HEK293 (cell line): ENCODE measurements at regions not wholly inside any gene's neighbourhood (a gene's known extent, or its start where the extent isn't known, plus 50 kb on each side); places are given as distances from the start of the nearest gene placed in this dataset.

Experiments
- CTCF ChIA-PET: fragments of 350-600 bp; formaldehyde crosslinking; extraction: SDS; loops from one replicate; lab custom pipeline; 2021; ENCODE audit warnings: antibody characterized with exemption; lab: Yijun Ruan, JAX
- POLR2A ChIA-PET: fragments of 300-600 bp; formaldehyde crosslinking; extraction: SDS; loops from one replicate; lab custom pipeline; 2020; ENCODE audit warnings: antibody characterized with exemption, inconsistent platforms; lab: Yijun Ruan, JAX
- H3K27ac ChIP-seq: fragments of 200-500 bp; sonication (Bioruptor generic); 2 replicates; pipeline ENCODE4 v1.5.1; 2014; ENCODE audit warnings: low read depth, low read length, control low read depth, inconsistent platforms; ENCODE audit errors: extremely low read depth
- H3K36me3 ChIP-seq, 2 experiments: fragments of 200-500 bp in 1 of 2; sonication (Bioruptor generic) in 1 of 2; 1 replicate in 1 of 2; 2 replicates in 1 of 2; pipeline ENCODE4 v1.5.1; 2014 to 2017; ENCODE audit warnings: inconsistent platforms in 2 of 2, low read length in 2 of 2; ENCODE audit not compliant: control insufficient read depth in 2 of 2, insufficient read depth in 1 of 2
- H3K4me1 ChIP-seq: fragments of 200-500 bp; sonication (Bioruptor generic); 2 replicates; pipeline ENCODE4 v1.5.1; 2014; ENCODE audit warnings: mild to moderate bottlenecking, low read length, inconsistent platforms; ENCODE audit not compliant: control insufficient read depth, insufficient read depth
- H3K4me3 ChIP-seq: 2 replicates; pipeline ENCODE4 v1.5.1; 2011; ENCODE audit warnings: low read depth, mild to moderate bottlenecking, control low read depth, low read length, moderate library complexity
- H3K9me3 ChIP-seq: fragments of 200-500 bp; sonication (Bioruptor generic); 2 replicates; pipeline ENCODE4 v1.5.1; 2014; ENCODE audit warnings: low read depth, low read length, inconsistent platforms; ENCODE audit not compliant: control insufficient read depth, insufficient read depth
- FEZF1 ChIP-seq: fragments of 450-650 bp; formaldehyde crosslinking; IDR thresholded peaks from 2 replicates; pipeline ENCODE4 v1.5.1; 2016; ENCODE audit warnings: missing biosample characterization, missing genetic modification characterization
- GLIS2 ChIP-seq: fragments of 450-650 bp; formaldehyde crosslinking; IDR thresholded peaks from 2 replicates; pipeline ENCODE4 v1.5.1; 2016; ENCODE audit warnings: missing biosample characterization, missing genetic modification characterization
- HOXA7 ChIP-seq: sonication (generic); formaldehyde crosslinking; IDR thresholded peaks from 2 replicates; pipeline ENCODE4 v1.8.1; 2022; ENCODE audit warnings: missing genetic modification reagents, borderline replicate concordance
- KLF16 ChIP-seq: fragments of 450-650 bp; formaldehyde crosslinking; IDR thresholded peaks from 2 replicates; pipeline ENCODE4 v1.5.1; 2017; ENCODE audit warnings: missing biosample characterization, missing genetic modification characterization
- KLF8 ChIP-seq: fragments of 450-650 bp; formaldehyde crosslinking; IDR thresholded peaks from 2 replicates; pipeline ENCODE4 v1.5.1; 2016; ENCODE audit warnings: missing biosample characterization, missing genetic modification characterization
- KLF9 ChIP-seq: fragments of 450-650 bp; formaldehyde crosslinking; IDR thresholded peaks from 2 replicates; pipeline ENCODE4 v1.5.1; 2016; ENCODE audit warnings: missing biosample characterization, missing genetic modification characterization, low read depth
- OVOL3 ChIP-seq: fragments of 450-650 bp; formaldehyde crosslinking; IDR thresholded peaks from 2 replicates; pipeline ENCODE4 v1.5.1; 2016; ENCODE audit warnings: missing biosample characterization, missing genetic modification characterization
- SP7 ChIP-seq: fragments of 450-650 bp; formaldehyde crosslinking; IDR thresholded peaks from 2 replicates; pipeline ENCODE4 v1.5.1; 2016; ENCODE audit warnings: missing biosample characterization, missing genetic modification characterization
- ZBTB48 ChIP-seq: fragments of 450-650 bp; formaldehyde crosslinking; IDR thresholded peaks from 2 replicates; pipeline ENCODE4 v1.5.1; 2016; ENCODE audit warnings: missing biosample characterization, missing genetic modification characterization
- ZBTB8A ChIP-seq: fragments of 450-650 bp; formaldehyde crosslinking; IDR thresholded peaks from 2 replicates; pipeline ENCODE4 v1.5.1; 2016; ENCODE audit warnings: missing biosample characterization, missing genetic modification characterization
- ZNF132 ChIP-seq: fragments of 450-650 bp; formaldehyde crosslinking; IDR thresholded peaks from 2 replicates; pipeline ENCODE4 v1.5.1; 2017; ENCODE audit warnings: missing biosample characterization, missing genetic modification characterization, borderline replicate concordance
- ZNF24 ChIP-seq: fragments of 450-650 bp; formaldehyde crosslinking; IDR thresholded peaks from 2 replicates; pipeline ENCODE4 v1.5.1; 2016; ENCODE audit warnings: missing biosample characterization, missing genetic modification characterization
- ZNF561 ChIP-seq: fragments of 450-650 bp; IDR thresholded peaks from 2 replicates; pipeline ENCODE4 v1.5.1; 2018; ENCODE audit warnings: missing biosample characterization, missing genetic modification characterization, borderline replicate concordance
- ZNF623 ChIP-seq: fragments of 450-650 bp; formaldehyde crosslinking; IDR thresholded peaks from 2 replicates; pipeline ENCODE4 v1.5.1; 2016; ENCODE audit warnings: missing biosample characterization, missing genetic modification characterization
- ZNF785 ChIP-seq: fragments of 450-650 bp; formaldehyde crosslinking; IDR thresholded peaks from 2 replicates; pipeline ENCODE4 v1.5.1; 2016; ENCODE audit warnings: missing biosample characterization, missing genetic modification characterization
- ZSCAN16 ChIP-seq: fragments of 450-650 bp; formaldehyde crosslinking; IDR thresholded peaks from 2 replicates; pipeline ENCODE4 v1.5.1; 2016; ENCODE audit warnings: missing biosample characterization, missing genetic modification characterization
- TF ChIP-seq, protein P1 (sequence below): fragments of 450-650 bp; formaldehyde crosslinking; IDR thresholded peaks from 2 replicates; pipeline ENCODE4 v1.5.1; 2016; ENCODE audit warnings: missing biosample characterization, missing genetic modification characterization
- TF ChIP-seq, protein P2 (sequence below): fragments of 450-650 bp; formaldehyde crosslinking; IDR thresholded peaks from 2 replicates; pipeline ENCODE4 v1.5.1; 2017; ENCODE audit warnings: missing biosample characterization, missing genetic modification characterization
- TF ChIP-seq, protein P3 (sequence below): fragments of 450-650 bp; formaldehyde crosslinking; IDR thresholded peaks from 2 replicates; pipeline ENCODE4 v1.5.1; 2016; ENCODE audit warnings: missing biosample characterization, missing genetic modification characterization

DNA sequence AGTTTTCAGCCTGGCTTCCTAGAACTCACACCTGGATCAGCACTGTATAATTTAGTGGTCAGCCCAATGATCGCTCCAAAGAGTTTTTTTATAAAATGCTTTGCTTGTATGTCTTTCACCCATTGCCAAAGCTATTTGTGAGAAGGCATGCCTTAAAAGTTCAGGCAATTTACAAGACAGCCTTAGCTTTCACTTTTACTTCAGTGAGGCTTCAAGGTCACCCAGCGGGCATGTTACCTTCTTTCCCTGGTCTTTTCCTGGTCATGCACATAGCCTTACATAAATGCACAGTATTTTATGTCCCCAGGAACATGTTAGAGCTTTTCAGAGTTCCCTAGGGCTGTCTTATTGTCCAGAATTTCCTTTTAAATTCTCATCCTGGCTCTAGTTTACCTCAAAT lies 179.9 kb upstream of the TMEM72 start:
- no peaks in the 10 kb centered on the region for H3K9me3 ChIP-seq
- H3K4me3 ChIP-seq: no peak overlapping the region
- no peak overlapping the region for H3K27ac ChIP-seq
- TF ChIP-seq ZSCAN16 (no peak), HOXA7 (CRISPR knock-in tag) (no peak), ZNF132 (tag by site-specific recombination) (no peak), SP7 (tag by site-specific recombination) (no peak), ZBTB8A (tag by site-specific recombination) (no peak), KLF8 (tag by site-specific recombination) (no peak), KLF16 (no peak), GLIS2 (no peak)
- POLR2A ChIA-PET: no interaction called here
- CTCF ChIA-PET: interaction anchor here (0.7 kb wide), 1 partner anchor 143 kb away, joined by 6 read pairs; no protein-coding TSS in a partner anchor
- no peaks in the 10 kb centered on the region for H3K4me1 ChIP-seq
- H3K36me3 ChIP-seq: no peaks in the 10 kb centered on the region

DNA sequence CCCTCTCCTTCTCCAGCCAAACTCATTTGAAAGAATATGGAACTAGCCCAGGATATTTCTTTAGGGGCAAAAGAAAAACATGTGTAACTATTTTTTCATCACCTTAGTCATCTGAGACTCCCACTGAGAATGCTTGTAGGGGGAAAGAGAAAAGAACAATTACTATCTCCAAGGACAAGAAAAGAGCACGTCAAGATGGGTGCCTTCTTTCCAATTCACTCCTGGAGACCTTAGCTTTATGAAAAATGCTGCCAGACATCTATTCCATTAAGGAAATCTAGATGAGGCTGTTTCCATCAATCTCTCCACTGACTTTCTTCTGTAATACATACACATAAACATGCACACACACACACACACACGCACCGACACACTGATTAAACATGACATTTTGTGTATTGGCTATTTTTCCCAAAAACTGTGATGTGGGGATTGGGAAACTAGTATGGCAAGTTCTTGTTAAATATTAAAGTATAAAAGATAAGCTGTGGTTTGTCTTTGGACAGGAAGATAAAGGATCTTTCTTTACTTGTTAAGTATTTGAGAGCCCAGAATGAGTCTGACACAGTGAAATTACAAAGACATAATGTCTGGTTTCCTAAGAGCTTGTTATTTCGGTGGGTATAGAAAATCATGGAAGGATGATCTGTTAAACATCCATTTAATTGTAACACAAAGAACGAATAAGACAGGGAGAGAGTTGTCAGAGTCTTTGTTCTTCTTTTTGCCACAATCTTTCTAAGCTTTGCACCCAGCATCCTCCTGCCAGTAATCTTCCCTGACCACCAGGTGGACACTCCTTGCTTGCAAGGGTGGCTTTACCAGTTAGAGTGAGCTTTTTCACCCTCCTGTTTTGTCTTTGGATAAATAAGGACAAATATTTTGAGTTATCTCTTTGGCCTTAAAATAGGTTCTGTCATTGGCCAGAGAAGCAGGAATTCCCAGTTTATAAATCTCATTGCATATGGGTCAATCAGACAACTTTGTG lies 177.3 kb upstream of the TMEM72 start:
- Histone ChIP-seq H3K27ac (no peak overlapping the region), H3K4me1 (no peaks in the 10 kb centered on the region), H3K4me3 (no peak overlapping the region), H3K36me3 (no peaks in the 10 kb centered on the region), H3K9me3 (no peaks in the 10 kb centered on the region)
- no peak for TF ChIP-seq ZBTB48
- TF ChIP-seq, protein P1, sequence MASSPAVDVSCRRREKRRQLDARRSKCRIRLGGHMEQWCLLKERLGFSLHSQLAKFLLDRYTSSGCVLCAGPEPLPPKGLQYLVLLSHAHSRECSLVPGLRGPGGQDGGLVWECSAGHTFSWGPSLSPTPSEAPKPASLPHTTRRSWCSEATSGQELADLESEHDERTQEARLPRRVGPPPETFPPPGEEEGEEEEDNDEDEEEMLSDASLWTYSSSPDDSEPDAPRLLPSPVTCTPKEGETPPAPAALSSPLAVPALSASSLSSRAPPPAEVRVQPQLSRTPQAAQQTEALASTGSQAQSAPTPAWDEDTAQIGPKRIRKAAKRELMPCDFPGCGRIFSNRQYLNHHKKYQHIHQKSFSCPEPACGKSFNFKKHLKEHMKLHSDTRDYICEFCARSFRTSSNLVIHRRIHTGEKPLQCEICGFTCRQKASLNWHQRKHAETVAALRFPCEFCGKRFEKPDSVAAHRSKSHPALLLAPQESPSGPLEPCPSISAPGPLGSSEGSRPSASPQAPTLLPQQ (tag by site-specific recombination): no peak
- no peak for TF ChIP-seq ZNF24 (tag by site-specific recombination)
- TF ChIP-seq ZNF623 (tag by site-specific recombination): no peak
- no peak for TF ChIP-seq OVOL3
- TF ChIP-seq, protein P2, sequence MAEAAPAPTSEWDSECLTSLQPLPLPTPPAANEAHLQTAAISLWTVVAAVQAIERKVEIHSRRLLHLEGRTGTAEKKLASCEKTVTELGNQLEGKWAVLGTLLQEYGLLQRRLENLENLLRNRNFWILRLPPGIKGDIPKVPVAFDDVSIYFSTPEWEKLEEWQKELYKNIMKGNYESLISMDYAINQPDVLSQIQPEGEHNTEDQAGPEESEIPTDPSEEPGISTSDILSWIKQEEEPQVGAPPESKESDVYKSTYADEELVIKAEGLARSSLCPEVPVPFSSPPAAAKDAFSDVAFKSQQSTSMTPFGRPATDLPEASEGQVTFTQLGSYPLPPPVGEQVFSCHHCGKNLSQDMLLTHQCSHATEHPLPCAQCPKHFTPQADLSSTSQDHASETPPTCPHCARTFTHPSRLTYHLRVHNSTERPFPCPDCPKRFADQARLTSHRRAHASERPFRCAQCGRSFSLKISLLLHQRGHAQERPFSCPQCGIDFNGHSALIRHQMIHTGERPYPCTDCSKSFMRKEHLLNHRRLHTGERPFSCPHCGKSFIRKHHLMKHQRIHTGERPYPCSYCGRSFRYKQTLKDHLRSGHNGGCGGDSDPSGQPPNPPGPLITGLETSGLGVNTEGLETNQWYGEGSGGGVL (tag by site-specific recombination): no peak
- CTCF ChIA-PET: interaction anchor here (0.7 kb wide), 1 partner anchor 77 kb away, joined by 5 read pairs; no protein-coding TSS in a partner anchor
- POLR2A ChIA-PET: no interaction called here

DNA sequence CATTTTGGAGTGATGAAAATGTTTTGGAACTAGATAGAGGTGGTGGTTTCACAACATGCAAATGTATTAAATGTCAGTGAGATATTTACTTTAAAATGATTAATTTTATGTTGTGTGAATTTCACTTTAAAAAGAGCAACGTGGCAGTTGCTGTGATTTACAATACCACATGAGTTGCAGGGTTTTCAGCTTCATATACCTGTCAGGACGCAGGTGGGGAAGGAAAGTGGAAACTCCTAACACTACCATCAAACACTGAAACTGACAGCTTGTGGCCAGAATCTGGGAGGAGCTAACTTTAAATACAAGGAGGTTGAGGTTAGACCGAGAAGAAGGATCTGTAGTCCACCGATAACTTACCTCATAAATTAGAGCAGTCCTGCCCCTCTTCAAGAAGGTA lies 168.9 kb upstream of the TMEM72 start:
- ChIA-PET POLR2A (no interaction called here), CTCF (no interaction called here)
- H3K4me3 ChIP-seq: no peak overlapping the region
- H3K4me1 ChIP-seq: peaks cover 12% of the 10 kb centered on the region
- H3K36me3 ChIP-seq: no peaks in the 10 kb centered on the region
- no peak overlapping the region for H3K27ac ChIP-seq
- TF ChIP-seq ZNF561 (tag by site-specific recombination) (0 out of 2 replicates have a peak, but pooled peaks have one; percentile 49), ZNF785 (tag by site-specific recombination) (no peak), FEZF1 (peak; percentile 86), KLF9 (tag by site-specific recombination) (no peak)
- TF ChIP-seq, protein P3, sequence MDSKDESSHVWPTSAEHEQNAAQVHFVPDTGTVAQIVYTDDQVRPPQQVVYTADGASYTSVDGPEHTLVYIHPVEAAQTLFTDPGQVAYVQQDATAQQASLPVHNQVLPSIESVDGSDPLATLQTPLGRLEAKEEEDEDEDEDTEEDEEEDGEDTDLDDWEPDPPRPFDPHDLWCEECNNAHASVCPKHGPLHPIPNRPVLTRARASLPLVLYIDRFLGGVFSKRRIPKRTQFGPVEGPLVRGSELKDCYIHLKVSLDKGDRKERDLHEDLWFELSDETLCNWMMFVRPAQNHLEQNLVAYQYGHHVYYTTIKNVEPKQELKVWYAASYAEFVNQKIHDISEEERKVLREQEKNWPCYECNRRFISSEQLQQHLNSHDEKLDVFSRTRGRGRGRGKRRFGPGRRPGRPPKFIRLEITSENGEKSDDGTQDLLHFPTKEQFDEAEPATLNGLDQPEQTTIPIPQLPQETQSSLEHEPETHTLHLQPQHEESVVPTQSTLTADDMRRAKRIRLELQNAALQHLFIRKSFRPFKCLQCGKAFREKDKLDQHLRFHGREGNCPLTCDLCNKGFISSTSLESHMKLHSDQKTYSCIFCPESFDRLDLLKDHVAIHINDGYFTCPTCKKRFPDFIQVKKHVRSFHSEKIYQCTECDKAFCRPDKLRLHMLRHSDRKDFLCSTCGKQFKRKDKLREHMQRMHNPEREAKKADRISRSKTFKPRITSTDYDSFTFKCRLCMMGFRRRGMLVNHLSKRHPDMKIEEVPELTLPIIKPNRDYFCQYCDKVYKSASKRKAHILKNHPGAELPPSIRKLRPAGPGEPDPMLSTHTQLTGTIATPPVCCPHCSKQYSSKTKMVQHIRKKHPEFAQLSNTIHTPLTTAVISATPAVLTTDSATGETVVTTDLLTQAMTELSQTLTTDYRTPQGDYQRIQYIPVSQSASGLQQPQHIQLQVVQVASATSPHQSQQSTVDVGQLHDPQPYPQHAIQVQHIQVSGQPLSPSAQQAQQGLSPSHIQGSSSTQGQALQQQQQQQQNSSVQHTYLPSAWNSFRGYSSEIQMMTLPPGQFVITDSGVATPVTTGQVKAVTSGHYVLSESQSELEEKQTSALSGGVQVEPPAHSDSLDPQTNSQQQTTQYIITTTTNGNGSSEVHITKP (tag by site-specific recombination): peak; percentile 49
- H3K9me3 ChIP-seq: no peaks in the 10 kb centered on the region
